Central memory CD8-positive, alpha-beta T cell (primary cell): ENCODE measurements at regions not wholly inside any gene's neighbourhood (a gene's known extent, or its start where the extent isn't known, plus 50 kb on each side); places are given as distances from the start of the nearest gene placed in this dataset.
"Not testable (repeated sequence)": the region's sequence is repeated elsewhere in the genome, so short reads cannot be mapped to it uniquely, and the experiment has no call there.

Experiments
- ATAC-seq: fragments of 150-1000 bp; cut with Tn5 transposase; replicated peaks from 2 replicates; pipeline ENCODE4 v1.10.0; 2022; ENCODE audit warnings: mild to moderate bottlenecking, moderate FRiP score, moderate number of reproducible peaks; ENCODE audit not compliant: poor library complexity, severe bottlenecking; ENCODE audit errors: extremely low read depth
- DNase-seq, 2 donors: peaks; one replicate each; pipeline ENCODE4 v3.0.0; 2021; ENCODE audit warnings: low spot score in 2 of 2
- H3K27ac Mint-ChIP-seq: one replicate; pipeline ENCODE4 v1.8.0; 2022; ENCODE audit warnings: low read depth, mild to moderate bottlenecking, moderate library complexity, mixed read lengths
- H3K27me3 Mint-ChIP-seq: one replicate; pipeline ENCODE4 v1.8.0; 2022; ENCODE audit warnings: mixed read lengths
- H3K36me3 Mint-ChIP-seq: one replicate; pipeline ENCODE4 v1.8.0; 2022; ENCODE audit warnings: mild to moderate bottlenecking, moderate library complexity, mixed read lengths; ENCODE audit not compliant: insufficient read depth
- H3K4me1 Mint-ChIP-seq: one replicate; pipeline ENCODE4 v1.8.0; 2022; ENCODE audit warnings: mixed read lengths
- H3K4me3 Mint-ChIP-seq: one replicate; pipeline ENCODE4 v1.8.0; 2022; ENCODE audit warnings: mild to moderate bottlenecking, moderate library complexity, mixed read lengths
- H3K9me3 Mint-ChIP-seq: one replicate; pipeline ENCODE4 v1.8.0; 2022; ENCODE audit warnings: mixed read lengths

DNA sequence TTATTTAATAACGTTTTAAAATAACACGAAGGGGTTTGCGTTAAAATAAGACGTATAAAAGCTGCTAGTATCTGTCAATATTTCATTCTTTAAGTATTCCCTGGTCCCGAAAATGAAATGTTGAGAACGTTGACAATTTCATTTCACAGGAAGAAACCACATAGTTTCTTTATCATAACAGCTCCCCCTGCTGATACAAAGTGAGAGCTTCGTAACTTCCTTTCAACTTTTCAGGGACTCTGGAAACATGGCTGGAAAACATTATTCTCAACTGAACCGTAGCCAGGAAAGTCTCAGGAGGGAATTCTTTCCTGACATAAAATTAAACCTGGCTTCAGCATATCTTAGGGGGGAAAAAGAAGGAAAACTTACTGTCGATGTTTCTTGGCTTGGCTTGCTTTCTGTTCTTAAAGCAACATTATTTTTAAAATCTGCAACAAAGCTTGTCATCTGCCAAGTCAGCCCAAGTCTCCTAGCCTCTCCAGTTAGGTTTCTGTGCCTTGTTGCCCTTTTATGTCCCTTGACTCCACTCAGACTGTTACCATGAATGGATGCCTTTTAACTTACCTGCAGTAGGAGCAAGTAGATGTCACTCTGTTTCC lies 122.9 kb upstream of the DAB2 start:
- H3K27me3 Mint-ChIP-seq: peaks cover 9% of the 10 kb centered on the region
- ATAC-seq: no peak
- no peaks in the 10 kb centered on the region for H3K36me3 Mint-ChIP-seq
- H3K27ac Mint-ChIP-seq: no peak overlapping the region
- DNase-seq: no peak
- no peak overlapping the region for H3K4me3 Mint-ChIP-seq
- no peaks in the 10 kb centered on the region for H3K9me3 Mint-ChIP-seq
- H3K4me1 Mint-ChIP-seq: no peaks in the 10 kb centered on the region

DNA sequence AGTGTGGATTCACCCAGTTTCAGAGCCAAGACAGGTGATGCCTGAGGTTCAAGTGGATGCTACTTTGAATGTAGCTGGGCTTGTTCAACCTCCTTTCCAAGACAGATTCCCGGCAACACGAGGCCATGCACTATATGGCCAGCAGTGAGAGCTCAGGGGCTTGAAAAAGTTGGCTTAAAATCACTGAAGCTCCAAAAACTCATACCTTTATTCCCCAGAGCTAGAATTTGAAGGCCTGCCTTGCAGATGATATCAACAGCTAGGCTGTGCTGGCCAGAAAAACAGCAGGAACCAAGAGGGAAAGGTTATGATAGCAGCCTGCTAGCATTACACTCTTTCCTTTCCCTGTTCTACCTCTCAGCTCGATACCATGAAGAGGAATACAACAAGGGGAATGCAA lies 120.2 kb upstream of the DAB2 start:
- Mint-ChIP-seq H3K27me3 (peaks cover 10% of the 10 kb centered on the region), H3K36me3 (no peaks in the 10 kb centered on the region), H3K4me1 (no peaks in the 10 kb centered on the region), H3K4me3 (no peak overlapping the region), H3K27ac (no peak overlapping the region), H3K9me3 (no peaks in the 10 kb centered on the region)
- DNase-seq (no peak), ATAC-seq (no peak)

DNA sequence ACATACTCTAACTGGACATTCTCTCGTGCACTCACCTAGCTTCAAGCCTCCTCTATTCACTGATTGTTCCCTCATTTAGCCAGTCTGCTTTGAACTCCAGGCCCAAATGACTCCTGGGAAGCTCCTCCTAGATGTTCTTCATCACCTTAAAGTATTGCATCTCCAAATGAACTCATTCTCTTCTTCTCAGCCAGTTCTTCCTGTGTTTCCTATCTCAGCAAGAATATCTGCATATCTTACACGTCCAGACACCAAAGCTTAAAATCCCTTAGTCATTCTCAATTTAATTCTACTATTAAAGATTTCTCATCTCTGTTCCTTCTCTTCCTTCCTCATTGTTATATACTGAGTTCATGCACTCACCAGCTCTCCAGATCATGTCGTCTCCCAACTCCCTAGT lies 118.6 kb upstream of the DAB2 start:
- Mint-ChIP-seq H3K27ac (no peak overlapping the region), H3K36me3 (no peaks in the 10 kb centered on the region), H3K4me1 (no peaks in the 10 kb centered on the region), H3K9me3 (no peaks in the 10 kb centered on the region), H3K27me3 (peaks cover 13% of the 10 kb centered on the region), H3K4me3 (no peak overlapping the region)
- ATAC-seq: no peak
- no peak for DNase-seq

DNA sequence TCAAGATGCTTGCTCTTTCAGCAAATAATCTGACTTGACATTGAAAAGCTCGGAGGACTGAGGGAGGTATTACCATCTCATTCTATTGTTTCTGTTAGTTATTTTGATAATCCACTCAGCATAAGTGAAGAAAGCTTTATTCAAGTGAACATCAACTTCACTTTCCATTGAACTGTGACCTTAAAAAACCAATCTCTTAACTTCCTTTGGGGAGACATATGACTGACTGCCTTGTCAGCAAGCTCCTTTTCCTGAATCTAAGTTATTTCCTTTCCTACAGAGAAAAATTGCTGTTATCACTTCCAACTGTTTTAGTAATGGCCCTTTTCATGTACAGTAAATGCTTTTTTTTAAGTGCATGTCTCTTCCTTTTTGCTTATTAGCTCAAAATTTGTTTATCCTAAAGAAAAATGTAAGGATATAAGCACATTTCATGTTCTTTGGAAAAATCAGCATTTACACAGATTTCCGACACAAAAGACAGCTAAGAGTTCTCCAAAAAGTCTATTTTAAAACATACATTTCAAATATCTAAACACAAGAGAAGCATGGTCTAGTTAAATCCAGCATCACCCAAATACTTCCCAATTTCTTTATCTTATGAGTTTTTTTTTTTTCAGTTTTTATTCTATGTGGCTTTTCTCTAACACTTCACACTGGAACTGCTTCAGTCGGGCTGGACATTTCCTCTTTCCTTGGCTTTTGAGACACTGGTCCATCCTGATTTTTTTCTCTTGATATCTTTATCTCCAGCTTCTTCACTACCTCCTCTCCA lies 117.9 kb upstream of the DAB2 start:
- no peaks in the 10 kb centered on the region for H3K9me3 Mint-ChIP-seq
- DNase-seq (no peak), ATAC-seq (no peak)
- H3K4me3 Mint-ChIP-seq: no peak overlapping the region
- H3K27me3 Mint-ChIP-seq: peaks cover 20% of the 10 kb centered on the region
- H3K36me3 Mint-ChIP-seq: no peaks in the 10 kb centered on the region
- no peaks in the 10 kb centered on the region for H3K4me1 Mint-ChIP-seq
- H3K27ac Mint-ChIP-seq: no peak overlapping the region

DNA sequence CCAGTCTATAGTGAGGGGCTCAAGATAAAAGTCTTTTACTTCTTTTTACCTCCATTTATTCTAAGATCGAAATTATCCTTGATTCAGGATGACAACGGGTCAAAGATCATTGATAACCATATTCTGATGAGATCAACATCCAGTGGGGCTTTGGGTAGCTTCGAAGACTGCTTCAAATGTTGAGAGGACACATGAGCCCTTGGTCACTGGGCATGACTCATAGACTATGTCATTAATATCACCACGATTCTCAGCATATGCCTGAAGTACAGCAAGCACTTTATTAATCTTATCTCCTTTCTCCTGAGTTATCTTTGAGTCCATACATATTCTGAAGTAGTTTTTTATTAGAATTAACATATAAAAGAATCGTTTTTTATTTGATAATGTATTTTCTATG lies 117.1 kb upstream of the DAB2 start:
- Mint-ChIP-seq H3K27me3 (peaks cover 27% of the 10 kb centered on the region), H3K4me1 (no peaks in the 10 kb centered on the region), H3K4me3 (no peak overlapping the region), H3K27ac (no peak overlapping the region), H3K36me3 (no peaks in the 10 kb centered on the region), H3K9me3 (no peaks in the 10 kb centered on the region)
- no peak for ATAC-seq
- DNase-seq: no peak

DNA sequence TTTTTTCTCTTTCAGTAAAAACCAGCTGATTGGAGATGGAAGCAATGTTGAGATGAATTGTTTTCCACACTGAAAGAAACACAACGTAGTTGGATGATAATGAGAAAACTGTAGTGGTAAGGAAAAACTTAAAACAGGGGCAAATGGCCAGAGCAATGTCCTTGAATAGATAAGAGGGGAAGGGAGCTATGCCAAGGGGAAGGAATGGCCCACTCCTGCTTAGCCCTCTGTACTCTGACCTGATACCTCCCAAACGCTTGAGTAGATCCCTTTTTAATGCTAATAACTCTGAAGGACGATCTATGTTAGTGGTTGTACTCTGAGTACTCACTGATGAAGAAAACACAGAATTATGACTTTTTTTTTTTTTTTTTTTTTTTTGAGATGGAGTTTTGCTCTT lies 114.7 kb upstream of the DAB2 start:
- DNase-seq (no peak), ATAC-seq (no peak)
- Mint-ChIP-seq H3K27ac (no peak overlapping the region), H3K27me3 (peaks cover 41% of the 10 kb centered on the region), H3K36me3 (no peaks in the 10 kb centered on the region), H3K4me3 (no peak overlapping the region), H3K4me1 (no peaks in the 10 kb centered on the region), H3K9me3 (no peaks in the 10 kb centered on the region)

DNA sequence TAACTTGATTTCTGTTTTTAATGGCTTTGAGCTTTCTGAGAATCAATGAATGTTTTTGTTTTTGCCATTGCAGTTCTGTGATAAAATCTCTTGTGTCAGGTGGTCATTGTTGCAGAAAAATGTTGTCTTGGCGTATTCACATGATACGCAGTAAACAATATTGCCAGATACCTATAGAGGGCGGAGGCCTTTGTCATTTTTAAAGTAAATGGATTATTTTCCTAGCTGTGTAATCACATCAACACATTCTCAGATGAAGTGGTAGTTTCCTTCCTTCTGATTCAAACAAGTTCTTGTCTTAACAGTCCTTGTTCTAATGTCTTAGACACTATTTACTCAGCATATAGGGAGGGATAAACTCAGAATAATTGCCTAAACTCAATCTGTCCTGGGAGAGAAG lies 109.9 kb upstream of the DAB2 start:
- no peak for DNase-seq
- no peak for ATAC-seq
- H3K36me3 Mint-ChIP-seq: peaks cover 2% of the 10 kb centered on the region
- H3K9me3 Mint-ChIP-seq: no peaks in the 10 kb centered on the region
- no peak overlapping the region for H3K27ac Mint-ChIP-seq
- no peak overlapping the region for H3K4me3 Mint-ChIP-seq
- peaks cover 53% of the 10 kb centered on the region for H3K27me3 Mint-ChIP-seq
- no peaks in the 10 kb centered on the region for H3K4me1 Mint-ChIP-seq

DNA sequence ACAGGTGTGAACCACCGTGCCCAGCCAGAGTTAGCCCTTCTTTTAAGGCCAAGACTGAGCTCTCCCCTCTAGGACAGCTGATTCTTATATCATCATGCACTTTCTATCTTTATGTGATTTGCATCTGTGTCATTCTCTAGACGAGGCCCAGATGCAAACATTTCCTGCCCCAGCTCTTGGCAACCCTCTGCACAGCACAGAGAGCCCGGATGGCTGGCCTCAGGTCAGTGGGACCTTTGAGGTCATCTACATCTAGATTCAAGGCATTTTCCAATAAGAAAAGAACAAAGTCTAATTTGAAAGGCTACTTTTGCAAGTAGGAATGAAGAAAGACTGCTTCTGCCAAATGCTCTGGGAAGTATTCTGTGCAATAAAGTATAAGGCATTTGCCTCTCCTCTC lies 109.0 kb upstream of the DAB2 start:
- Mint-ChIP-seq H3K4me1 (no peaks in the 10 kb centered on the region), H3K27ac (no peak overlapping the region), H3K9me3 (no peaks in the 10 kb centered on the region), H3K4me3 (no peak overlapping the region), H3K36me3 (peaks cover 2% of the 10 kb centered on the region), H3K27me3 (peaks cover 54% of the 10 kb centered on the region)
- DNase-seq: no peak
- ATAC-seq: no peak

DNA sequence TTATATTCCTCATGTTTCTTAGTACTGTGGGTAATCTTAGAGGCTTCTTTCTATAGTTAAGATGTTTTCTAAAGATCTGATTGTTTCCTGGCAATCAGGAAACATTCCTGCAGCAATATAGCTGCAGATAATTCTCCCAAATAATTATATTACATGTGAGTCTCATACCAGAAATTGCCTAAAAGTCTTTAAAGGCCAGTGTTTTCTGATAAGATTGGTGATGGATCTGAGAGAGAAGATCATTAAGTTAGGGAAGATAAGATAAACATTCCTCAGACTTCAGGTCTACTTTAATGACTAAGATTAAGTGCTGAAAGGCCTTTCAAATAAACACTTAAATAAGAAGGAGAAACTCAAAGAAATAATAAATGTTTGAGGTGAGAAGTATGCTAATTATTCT lies 107.7 kb upstream of the DAB2 start:
- Mint-ChIP-seq H3K4me1 (no peaks in the 10 kb centered on the region), H3K27me3 (peaks cover 45% of the 10 kb centered on the region), H3K9me3 (no peaks in the 10 kb centered on the region), H3K36me3 (peaks cover 2% of the 10 kb centered on the region), H3K4me3 (no peak overlapping the region), H3K27ac (no peak overlapping the region)
- DNase-seq: no peak
- no peak for ATAC-seq

DNA sequence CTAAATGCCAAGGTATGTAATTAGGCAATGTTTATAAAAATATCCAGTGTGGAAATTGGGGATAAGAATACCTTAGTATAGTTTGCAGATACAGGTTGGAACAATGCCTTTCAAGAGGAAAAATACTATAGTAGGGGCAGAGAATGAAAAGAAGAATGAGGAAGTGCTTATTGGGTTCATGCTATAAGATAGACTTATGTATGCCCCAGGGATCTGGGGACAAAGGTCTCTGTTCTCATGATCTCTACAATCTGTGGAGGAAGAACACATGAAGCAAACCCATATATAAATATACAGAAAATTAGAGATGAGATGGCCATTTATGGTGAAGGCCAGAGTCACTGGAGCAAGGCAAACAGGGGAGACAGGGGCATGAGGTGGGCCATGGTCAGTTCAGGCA lies 106.5 kb upstream of the DAB2 start:
- Mint-ChIP-seq H3K27me3 (peaks cover 46% of the 10 kb centered on the region), H3K4me1 (no peaks in the 10 kb centered on the region), H3K36me3 (peaks cover 2% of the 10 kb centered on the region), H3K4me3 (no peak overlapping the region), H3K27ac (no peak overlapping the region), H3K9me3 (no peaks in the 10 kb centered on the region)
- DNase-seq: no peak
- ATAC-seq: no peak

DNA sequence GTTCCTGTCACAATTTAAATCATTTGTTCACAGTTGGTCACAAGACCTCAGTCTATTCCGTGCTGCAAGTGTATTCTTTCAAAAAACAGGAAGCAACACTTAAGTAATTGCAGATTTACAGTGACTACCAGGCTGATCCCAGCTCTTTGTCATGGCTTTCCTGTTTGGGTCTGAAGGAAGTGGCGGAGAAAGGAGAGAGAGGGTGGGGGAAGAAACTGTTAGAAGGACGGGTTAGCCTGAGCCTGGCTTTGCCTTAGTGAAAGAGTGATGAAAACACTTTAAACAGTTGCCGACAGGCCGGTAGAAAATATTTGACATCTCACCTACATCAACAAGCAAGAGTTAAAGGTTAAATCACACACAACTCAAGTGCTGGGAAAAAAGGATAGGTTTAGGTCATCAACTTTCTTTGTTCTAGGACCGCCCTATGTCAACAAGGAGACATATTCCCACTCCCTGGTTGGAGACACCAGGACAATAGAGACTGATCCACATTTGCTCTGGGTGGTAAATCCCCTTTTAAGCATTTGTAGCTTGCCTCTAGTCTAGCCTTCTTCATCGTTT lies 102.2 kb upstream of the DAB2 start:
- Mint-ChIP-seq H3K9me3 (no peaks in the 10 kb centered on the region), H3K4me1 (no peaks in the 10 kb centered on the region), H3K27me3 (peaks cover 49% of the 10 kb centered on the region), H3K4me3 (no peak overlapping the region), H3K27ac (no peak overlapping the region), H3K36me3 (peaks cover 1% of the 10 kb centered on the region)
- ATAC-seq (no peak), DNase-seq (no peak)

DNA sequence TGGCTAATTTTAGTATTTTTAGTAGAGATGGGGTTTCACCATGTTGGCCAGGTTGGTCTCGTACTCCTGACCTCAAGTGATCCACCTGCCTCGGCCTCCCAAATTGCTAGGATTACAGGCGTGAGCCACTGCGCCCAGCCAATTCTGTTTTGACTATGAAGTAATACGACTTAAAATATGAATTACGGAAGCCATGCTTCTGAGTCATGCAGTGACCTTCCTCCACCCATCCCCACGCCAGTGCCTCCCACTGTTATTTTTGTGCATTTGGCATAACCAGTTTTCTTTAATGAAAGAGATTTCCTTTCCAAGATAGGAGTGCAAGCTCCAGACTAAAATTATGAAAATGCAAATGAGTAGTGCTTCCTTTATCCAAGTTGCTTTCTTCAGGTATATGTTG lies 101.0 kb upstream of the DAB2 start:
- not testable (repeated sequence) for H3K36me3 Mint-ChIP-seq, H3K4me1 Mint-ChIP-seq, ATAC-seq, DNase-seq, H3K27ac Mint-ChIP-seq, H3K9me3 Mint-ChIP-seq, H3K4me3 Mint-ChIP-seq
- peaks cover 58% of the 10 kb centered on the region for H3K27me3 Mint-ChIP-seq

DNA sequence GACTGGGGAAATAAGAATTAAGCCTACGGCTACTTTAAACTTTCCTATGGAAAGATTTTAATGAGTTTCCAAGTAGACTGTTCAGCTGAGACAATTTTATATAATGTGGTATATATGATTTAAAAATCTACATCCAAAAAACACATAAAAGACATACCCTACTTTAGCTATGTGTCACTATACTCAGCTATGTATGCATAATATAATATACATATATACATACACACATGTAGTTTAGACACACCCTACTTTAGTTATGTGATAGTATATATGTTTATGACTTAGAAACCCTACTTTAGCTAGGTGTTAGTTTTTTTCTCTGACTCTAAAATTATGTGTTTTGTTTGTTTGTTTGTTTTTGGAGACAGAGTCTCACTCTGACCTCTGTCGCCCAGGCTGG lies 100.5 kb upstream of the DAB2 start:
- Mint-ChIP-seq H3K27ac (no peak overlapping the region), H3K4me1 (no peaks in the 10 kb centered on the region), H3K4me3 (no peak overlapping the region), H3K27me3 (peaks cover 53% of the 10 kb centered on the region), H3K36me3 (peaks cover 1% of the 10 kb centered on the region), H3K9me3 (no peaks in the 10 kb centered on the region)
- DNase-seq (no peak), ATAC-seq (no peak)
